AG04449 (cell line): ENCODE measurements at regions not wholly inside any gene's neighbourhood (a gene's known extent, or its start where the extent isn't known, plus 50 kb on each side); places are given as distances from the start of the nearest gene placed in this dataset.

ENCODE experiments used
- CTCF ChIA-PET: fragments of 350-600 bp; formaldehyde crosslinking; extraction: SDS; loops from one replicate; lab custom pipeline; 2021; ENCODE audit warnings: antibody characterized with exemption; lab: Yijun Ruan, JAX
- POLR2A ChIA-PET: fragments of 400-600, 350-600 bp; formaldehyde crosslinking; extraction: SDS; loops from one replicate; lab custom pipeline; 2020; ENCODE audit warnings: antibody characterized with exemption, inconsistent platforms; lab: Yijun Ruan, JAX
- DNase-seq: peaks from one replicate; pipeline ENCODE4 v3.0.0-alpha.2; 2010; ENCODE audit warnings: low read depth, low spot score
- H3K4me3 ChIP-seq: 2 replicates; pipeline ENCODE4 v1.5.1; 2011; ENCODE audit warnings: low read depth, mild to moderate bottlenecking, control low read depth, low read length
- CTCF ChIP-seq: IDR thresholded peaks from one replicate; pipeline ENCODE4 v1.5.1; 2011; ENCODE audit warnings: mild to moderate bottlenecking, moderate library complexity, low read length, control low read depth, inconsistent platforms; ENCODE audit not compliant: insufficient read depth; ENCODE audit errors: missing control alignments

GRCh38 chr5:60102961-60103693, 209.6 kb upstream of the PDE4D start:
- TF ChIP-seq CTCF = no peak
- peak; percentile 23 for DNase-seq
- ChIA-PET POLR2A (interaction anchor here (0.7 kb wide), 1 partner anchor 10 kb away, joined by 4 read pairs; no protein-coding TSS in a partner anchor), CTCF (no interaction called here)
- H3K4me3 ChIP-seq = no peak overlapping the region

GRCh38 chr5:60101573-60101972, 208.0 kb upstream of the PDE4D start:
- CTCF ChIA-PET = interaction anchor here (1.3 kb wide), 1 partner anchor 292 kb away, joined by 5 read pairs; no protein-coding TSS in a partner anchor
- H3K4me3 ChIP-seq = no peak overlapping the region
- DNase-seq = no peak
- TF ChIP-seq CTCF = no peak
- POLR2A ChIA-PET = interaction anchor here (0.5 kb wide), 1 partner anchor 47 kb away, joined by 3 read pairs; no protein-coding TSS in a partner anchor

GRCh38 chr5:60092671-60093422, 199.3 kb upstream of the PDE4D start:
- ChIA-PET POLR2A (interaction anchor here (0.6 kb wide), 1 partner anchor 10 kb away, joined by 4 read pairs; no protein-coding TSS in a partner anchor), CTCF (no interaction called here)
- peak; percentile 28 for DNase-seq
- H3K4me3 ChIP-seq = no peak overlapping the region
- no peak for TF ChIP-seq CTCF

- DNase-seq = no peak
- POLR2A ChIA-PET = no interaction called here
- no peak for TF ChIP-seq CTCF
- CTCF ChIA-PET = interaction anchor here (0.6 kb wide), 1 partner anchor 211 kb away, joined by 3 read pairs; no protein-coding TSS in a partner anchor
- H3K4me3 ChIP-seq = no peak overlapping the region
Observed at GRCh38 chr5:60086583-60086982, 193.1 kb upstream of the PDE4D start.

GRCh38 chr5:60084226-60084625, 190.7 kb upstream of the PDE4D start:
- POLR2A ChIA-PET = no interaction called here
- TF ChIP-seq CTCF = no peak

GRCh38 chr5:60077292-60077691, 183.8 kb upstream of the PDE4D start:
- no peak for DNase-seq
- ChIA-PET POLR2A (no interaction called here), CTCF (no interaction called here)
- TF ChIP-seq CTCF = no peak
- no peak overlapping the region for H3K4me3 ChIP-seq

More at GRCh38 chr5:60084226-60084625, 190.7 kb upstream of the PDE4D start:
- no peak overlapping the region for H3K4me3 ChIP-seq
- CTCF ChIA-PET = no interaction called here
- no peak for DNase-seq
